ENCODE measurements at regions not wholly inside any gene's neighbourhood (a gene's known extent, or its start where the extent isn't known, plus 50 kb on each side); places are given as distances from the start of the nearest gene placed in this dataset.
"Not testable (repeated sequence)": the region's sequence is repeated elsewhere in the genome, so short reads cannot be mapped to it uniquely, and the experiment has no call there.

DNA sequence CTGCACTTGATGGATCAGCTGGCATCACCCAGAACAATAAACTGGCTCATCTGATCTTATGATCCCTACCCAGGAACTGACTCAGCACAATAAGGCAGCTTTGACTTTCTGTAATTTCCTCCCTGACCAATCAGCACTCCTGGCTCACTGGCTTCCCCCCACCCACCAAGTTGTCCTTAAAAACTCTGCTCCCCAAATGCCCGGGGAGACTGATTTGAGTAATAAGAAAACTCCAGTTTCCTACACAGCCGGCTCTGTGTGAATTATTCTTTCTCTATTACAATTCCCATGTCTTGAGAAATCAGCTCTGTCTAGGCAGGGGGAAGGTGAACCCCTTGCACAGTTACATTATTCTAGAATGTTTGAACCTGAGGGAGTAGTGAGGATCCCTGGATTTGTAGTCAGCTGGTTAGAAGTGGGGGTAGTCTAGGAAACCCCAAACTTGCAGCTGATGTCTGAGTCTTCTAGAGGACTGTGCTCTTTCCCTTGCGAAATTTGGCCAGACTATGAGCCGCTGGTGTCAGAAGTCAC, 111.7 kb upstream of the NEK6 start:
- no peak for DNase-seq
- CTCF ChIA-PET = interaction anchor here (0.6 to 2.0 kb wide), 2 partner anchors 19 to 532 kb away, joined by 3 to 5 read pairs; no protein-coding TSS in a partner anchor

DNA sequence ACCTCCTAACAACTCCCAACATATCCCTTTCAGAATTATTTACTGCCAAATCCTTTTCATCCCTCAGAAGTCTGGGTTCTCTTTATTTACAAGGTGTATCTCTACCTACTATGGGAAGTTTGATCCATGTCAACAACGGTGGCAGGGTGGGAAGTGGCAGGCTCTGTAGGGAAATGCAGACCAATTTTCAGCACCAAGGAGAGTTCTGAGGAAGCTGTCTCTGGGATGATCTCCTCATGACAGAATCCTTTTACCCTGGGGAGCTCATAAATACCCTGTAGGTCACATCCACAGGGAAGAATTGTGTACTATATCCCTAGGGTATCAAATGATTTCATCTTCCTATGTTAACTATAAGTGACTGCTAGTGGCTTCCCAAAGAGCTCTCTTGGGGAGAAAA, 107.8 kb upstream of the NEK6 start:
- Mint-ChIP-seq H3K27me3 (ENCODE audit: low read depth) (peaks cover 8% of the 10 kb centered on the region), H3K4me1 (ENCODE audit: low read depth) (peaks cover 2% of the 10 kb centered on the region), H3K4me3 (no peak overlapping the region), H3K36me3 (ENCODE audit: low read depth) (no peaks in the 10 kb centered on the region), H3K9me3 (no peaks in the 10 kb centered on the region), H3K27ac (no peak overlapping the region)
- intact Hi-C loops (cut with micrococcal nuclease) = no loop called here
- no peak for DNase-seq
- CTCF ChIA-PET = no interaction called here

More for the DNA sequence above, 111.7 kb upstream of the NEK6 start:
- no peaks in the 10 kb centered on the region for H3K36me3 Mint-ChIP-seq (ENCODE audit: low read depth)
- H3K9me3 Mint-ChIP-seq = no peaks in the 10 kb centered on the region
- H3K27me3 Mint-ChIP-seq (ENCODE audit: low read depth) = peaks cover 1% of the 10 kb centered on the region
- H3K4me3 Mint-ChIP-seq = no peak overlapping the region
- H3K4me1 Mint-ChIP-seq (ENCODE audit: low read depth) = peaks cover 2% of the 10 kb centered on the region
- intact Hi-C loops (cut with micrococcal nuclease) = no loop called here
- H3K27ac Mint-ChIP-seq = no peak overlapping the region

DNA sequence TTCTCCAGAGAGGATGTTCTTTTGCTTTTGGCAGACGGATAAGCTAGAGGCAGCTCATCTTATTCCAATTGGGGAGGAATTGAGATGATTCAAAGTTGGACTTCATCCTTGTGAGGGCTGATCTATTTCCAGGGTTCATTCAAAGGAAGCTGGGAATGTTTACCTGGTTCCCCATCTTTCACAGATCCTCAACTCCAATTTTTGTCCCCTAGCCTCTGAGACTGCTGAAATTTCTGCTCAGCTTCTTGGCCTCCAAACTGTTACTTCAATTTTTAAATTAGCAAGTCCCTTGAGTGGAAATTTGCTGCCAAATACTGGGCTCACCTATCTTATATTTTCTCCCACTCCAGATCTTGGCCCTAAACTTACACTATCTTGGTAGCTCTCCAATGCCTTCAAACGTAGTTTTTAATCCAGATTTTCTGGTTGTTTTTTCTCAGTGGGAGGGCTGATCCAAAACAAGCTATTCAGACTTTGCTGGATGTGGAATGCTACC, 93.9 kb upstream of the NEK6 start:
- Mint-ChIP-seq H3K27me3 (ENCODE audit: low read depth) (peaks cover 19% of the 10 kb centered on the region), H3K36me3 (ENCODE audit: low read depth) (no peaks in the 10 kb centered on the region), H3K9me3 (peaks cover 4% of the 10 kb centered on the region), H3K4me1 (ENCODE audit: low read depth) (no peaks in the 10 kb centered on the region), H3K4me3 (no peak overlapping the region), H3K27ac (no peak overlapping the region)
- CTCF ChIA-PET = interaction anchor here (0.9 kb wide), 1 partner anchor 14 kb away, joined by 4 read pairs; no protein-coding TSS in a partner anchor
- no peak for DNase-seq
- intact Hi-C loops (cut with micrococcal nuclease) = no loop called here

DNA sequence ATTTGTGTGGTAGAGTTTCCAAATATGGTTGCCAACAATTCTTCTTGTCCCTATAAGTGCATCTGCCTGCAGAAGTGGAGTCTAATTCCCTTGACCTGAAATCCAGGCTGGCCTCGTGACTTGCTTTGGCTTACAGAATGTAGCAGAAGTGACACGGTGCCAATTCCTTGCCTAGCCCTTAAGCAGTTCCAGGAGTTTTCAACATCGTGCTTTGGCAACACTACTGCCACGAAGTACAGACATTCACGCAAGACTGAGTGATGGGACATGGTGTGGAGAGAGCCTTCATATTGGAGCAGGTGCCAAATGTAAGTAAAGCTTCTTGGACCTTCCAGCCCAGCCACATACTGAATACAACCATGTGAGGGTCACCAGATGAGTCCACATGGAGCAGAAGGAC, 92.9 kb upstream of the NEK6 start:
- peaks cover 19% of the 10 kb centered on the region for H3K27me3 Mint-ChIP-seq (ENCODE audit: low read depth)
- CTCF ChIA-PET = no interaction called here

DNA sequence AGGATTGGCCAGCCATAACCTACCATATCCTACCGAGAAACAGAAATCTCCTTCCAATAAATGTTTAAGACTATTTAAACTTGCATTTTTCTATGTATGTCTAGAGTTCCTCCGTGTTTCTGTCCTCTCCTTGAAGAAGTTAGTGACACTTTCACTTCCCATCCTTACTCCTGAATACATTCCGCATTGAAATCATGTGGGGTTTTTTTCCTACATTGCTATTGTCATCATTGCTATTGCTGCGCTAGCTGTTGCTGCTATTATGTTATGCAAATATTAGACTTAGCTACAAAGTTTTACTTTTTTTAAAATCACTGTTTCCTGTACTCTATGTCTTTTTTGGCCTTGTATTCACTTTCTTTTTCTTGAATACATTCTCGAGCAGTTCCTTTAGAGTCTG, 83.3 kb upstream of the NEK6 start:
- Mint-ChIP-seq H3K36me3 (ENCODE audit: low read depth) (no peaks in the 10 kb centered on the region), H3K27ac (no peak overlapping the region), H3K9me3 (peaks cover 10% of the 10 kb centered on the region), H3K4me3 (no peak overlapping the region), H3K4me1 (ENCODE audit: low read depth) (peaks cover 25% of the 10 kb centered on the region), H3K27me3 (ENCODE audit: low read depth) (no peaks in the 10 kb centered on the region)
- CTCF ChIA-PET = interaction anchor here (0.7 kb wide), 1 partner anchor 32 kb away, joined by 3 read pairs; no protein-coding TSS in a partner anchor
- DNase-seq = no peak
- intact Hi-C loops (cut with micrococcal nuclease) = no loop called here

More for the DNA sequence above, 92.9 kb upstream of the NEK6 start:
- no peak for DNase-seq
- peaks cover 4% of the 10 kb centered on the region for H3K9me3 Mint-ChIP-seq
- H3K4me3 Mint-ChIP-seq = no peak overlapping the region
- H3K4me1 Mint-ChIP-seq (ENCODE audit: low read depth) = no peaks in the 10 kb centered on the region
- H3K27ac Mint-ChIP-seq = no peak overlapping the region
- intact Hi-C loops (cut with micrococcal nuclease) = no loop called here
- H3K36me3 Mint-ChIP-seq (ENCODE audit: low read depth) = no peaks in the 10 kb centered on the region

DNA sequence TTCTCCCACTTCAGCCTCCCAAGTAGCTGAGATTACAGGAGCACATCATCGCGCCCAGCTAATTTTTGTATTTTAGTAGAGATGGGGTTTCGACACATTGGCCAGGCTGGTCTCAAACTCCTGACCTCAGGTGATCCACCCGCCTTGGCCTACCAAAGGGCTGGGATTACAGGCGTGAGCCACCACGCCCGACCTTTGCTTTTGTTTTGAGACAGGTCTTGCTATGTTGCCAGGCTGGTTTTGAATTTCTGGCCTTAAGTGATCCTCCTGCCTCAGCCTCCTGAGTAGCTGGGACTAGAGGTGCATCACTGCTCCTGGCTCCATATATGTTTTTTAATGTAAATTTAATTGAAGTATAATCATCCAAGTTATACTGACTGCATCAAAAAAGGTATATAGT, 80.2 kb upstream of the NEK6 start:
- H3K27me3 Mint-ChIP-seq (ENCODE audit: low read depth); H3K4me1 Mint-ChIP-seq (ENCODE audit: low read depth); H3K4me3 Mint-ChIP-seq; intact Hi-C loops (cut with micrococcal nuclease); DNase-seq; H3K27ac Mint-ChIP-seq; H3K36me3 Mint-ChIP-seq (ENCODE audit: low read depth); H3K9me3 Mint-ChIP-seq: not testable (repeated sequence)
- CTCF ChIA-PET = interaction anchor here (1.1 kb wide), 1 partner anchor 14 kb away, joined by 4 read pairs; no protein-coding TSS in a partner anchor

DNA sequence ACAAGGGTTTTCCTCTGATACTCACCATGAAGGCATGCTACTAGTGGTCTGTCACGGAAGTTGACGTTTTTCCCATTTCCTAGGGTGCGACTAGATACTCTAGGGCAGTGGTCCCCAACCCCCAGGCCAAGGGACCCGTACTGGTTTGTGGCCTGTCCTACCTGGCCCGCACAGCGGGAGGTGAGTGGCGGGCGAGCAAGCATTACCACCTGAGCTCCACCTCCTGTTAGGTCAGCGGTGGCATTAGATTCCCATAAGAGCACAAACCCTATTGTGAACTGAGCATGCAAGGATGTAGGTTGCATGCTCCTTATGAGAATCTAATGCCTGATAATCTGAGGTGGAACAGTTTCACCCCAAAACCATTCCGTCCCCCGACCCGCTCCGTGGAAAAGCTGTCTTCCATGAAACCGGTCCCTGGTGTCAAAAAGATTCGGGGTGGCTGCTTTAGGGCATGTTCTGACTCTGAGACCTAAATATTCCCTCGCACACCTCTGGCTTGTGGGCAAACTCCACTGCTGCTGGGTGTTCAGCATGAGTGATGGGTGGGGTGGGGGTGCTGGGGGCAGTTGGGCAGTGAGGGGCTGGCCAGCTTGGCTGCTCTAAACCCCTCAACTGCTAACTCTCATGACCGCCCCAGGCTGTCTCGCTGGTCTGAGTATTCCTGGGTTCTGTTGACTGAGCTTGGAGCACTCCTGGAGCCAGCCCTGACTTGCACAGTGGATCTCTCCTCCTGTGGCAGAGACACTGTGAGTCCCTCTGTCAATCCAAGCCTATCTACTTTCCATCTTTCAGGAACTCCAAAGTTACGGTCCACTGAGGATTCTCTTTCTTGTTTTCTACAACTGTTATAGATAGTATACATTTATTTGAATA, 78.3 kb upstream of the NEK6 start:
- intact Hi-C loops (cut with micrococcal nuclease) = no loop called here
- H3K4me3 Mint-ChIP-seq = no peak overlapping the region
- no peak for DNase-seq

DNA sequence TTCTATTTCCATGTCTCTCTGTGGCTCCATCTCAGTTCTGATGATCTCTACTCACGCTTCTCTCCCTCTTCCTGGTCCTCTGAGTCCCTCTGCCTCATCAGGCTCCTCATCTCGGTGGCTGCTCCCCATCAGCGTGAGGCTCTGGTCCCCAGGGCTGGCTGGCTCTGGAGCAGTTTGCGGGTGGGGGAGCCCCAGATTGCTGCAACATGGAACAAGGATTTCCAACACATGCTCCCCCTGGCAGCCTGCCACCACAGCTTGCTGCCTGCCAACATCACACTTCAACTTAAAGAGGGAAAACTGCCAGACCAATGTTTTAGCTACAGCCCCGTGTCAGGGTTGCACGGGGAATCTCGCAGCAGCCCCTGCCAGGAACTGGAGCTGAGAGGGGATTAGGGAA, 77.2 kb upstream of the NEK6 start:
- intact Hi-C loops (cut with micrococcal nuclease) = no loop called here
- DNase-seq = no peak
- no peak overlapping the region for H3K27ac Mint-ChIP-seq
- H3K27me3 Mint-ChIP-seq (ENCODE audit: low read depth) = peaks cover 4% of the 10 kb centered on the region
- H3K4me1 Mint-ChIP-seq (ENCODE audit: low read depth) = no peaks in the 10 kb centered on the region
- no peak overlapping the region for H3K4me3 Mint-ChIP-seq
- peaks cover 4% of the 10 kb centered on the region for H3K9me3 Mint-ChIP-seq
- H3K36me3 Mint-ChIP-seq (ENCODE audit: low read depth) = no peaks in the 10 kb centered on the region
- CTCF ChIA-PET = no interaction called here

More for the DNA sequence above, 78.3 kb upstream of the NEK6 start:
- Mint-ChIP-seq H3K27ac (no peak overlapping the region), H3K27me3 (ENCODE audit: low read depth) (peaks cover 4% of the 10 kb centered on the region), H3K36me3 (ENCODE audit: low read depth) (no peaks in the 10 kb centered on the region), H3K9me3 (peaks cover 4% of the 10 kb centered on the region), H3K4me1 (ENCODE audit: low read depth) (no peaks in the 10 kb centered on the region)
- CTCF ChIA-PET = no interaction called here

DNA sequence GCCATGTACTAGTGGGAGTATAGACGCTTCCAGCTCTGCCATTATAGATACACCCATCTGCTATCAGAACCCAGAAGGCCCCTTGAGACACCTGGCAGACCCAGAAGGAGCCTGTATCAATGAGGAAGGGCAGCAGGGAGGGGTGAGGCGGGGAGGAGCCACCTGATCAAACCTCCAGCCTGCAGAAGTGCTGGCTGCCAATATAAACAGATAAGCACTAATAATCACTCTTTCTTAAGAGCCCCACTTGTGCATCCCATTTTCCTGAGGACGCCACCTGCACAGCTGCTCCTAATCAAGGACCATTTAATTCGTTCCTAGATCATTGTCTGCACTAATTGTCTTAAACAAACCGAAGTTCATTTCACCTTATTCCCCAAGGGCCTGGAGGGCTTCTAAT, 75.0 kb upstream of the NEK6 start:
- no peaks in the 10 kb centered on the region for H3K36me3 Mint-ChIP-seq (ENCODE audit: low read depth)
- H3K27me3 Mint-ChIP-seq (ENCODE audit: low read depth) = peaks cover 6% of the 10 kb centered on the region
- no peak overlapping the region for H3K27ac Mint-ChIP-seq
- CTCF ChIA-PET = interaction anchor here (0.7 kb wide), 1 partner anchor 49 kb away, joined by 3 read pairs; no protein-coding TSS in a partner anchor
- H3K4me3 Mint-ChIP-seq = no peak overlapping the region
- peaks cover 4% of the 10 kb centered on the region for H3K9me3 Mint-ChIP-seq
- DNase-seq = no peak
- no peaks in the 10 kb centered on the region for H3K4me1 Mint-ChIP-seq (ENCODE audit: low read depth)
- intact Hi-C loops (cut with micrococcal nuclease) = no loop called here

DNA sequence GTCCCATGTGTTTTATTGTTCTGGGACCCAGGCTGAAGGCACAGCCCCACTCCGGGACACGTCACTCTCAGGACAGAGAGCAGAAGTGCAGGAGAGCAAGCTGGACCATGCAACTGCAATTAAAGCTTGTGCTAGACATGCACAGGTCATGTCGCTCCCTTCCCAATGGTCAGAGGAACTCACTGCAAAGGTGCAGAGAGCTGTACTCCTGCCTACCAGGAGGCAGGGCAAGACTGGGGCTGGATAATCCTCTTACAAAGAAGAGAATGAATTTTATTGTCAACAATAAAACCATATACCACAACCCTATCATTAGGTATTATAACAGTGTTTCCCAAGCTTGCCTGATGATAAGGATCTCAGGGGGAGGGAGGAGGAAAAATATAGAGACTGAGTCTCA, 74.0 kb upstream of the NEK6 start:
- H3K4me1 Mint-ChIP-seq (ENCODE audit: low read depth) = no peaks in the 10 kb centered on the region
- peaks cover 4% of the 10 kb centered on the region for H3K9me3 Mint-ChIP-seq
- intact Hi-C loops (cut with micrococcal nuclease) = no loop called here
- peaks cover 6% of the 10 kb centered on the region for H3K27me3 Mint-ChIP-seq (ENCODE audit: low read depth)
- no peak for DNase-seq
- no peaks in the 10 kb centered on the region for H3K36me3 Mint-ChIP-seq (ENCODE audit: low read depth)
- no peak overlapping the region for H3K4me3 Mint-ChIP-seq
- CTCF ChIA-PET = interaction anchor here (0.6 kb wide), 1 partner anchor 492 kb away, joined by 3 read pairs; no protein-coding TSS in a partner anchor
- H3K27ac Mint-ChIP-seq = no peak overlapping the region

DNA sequence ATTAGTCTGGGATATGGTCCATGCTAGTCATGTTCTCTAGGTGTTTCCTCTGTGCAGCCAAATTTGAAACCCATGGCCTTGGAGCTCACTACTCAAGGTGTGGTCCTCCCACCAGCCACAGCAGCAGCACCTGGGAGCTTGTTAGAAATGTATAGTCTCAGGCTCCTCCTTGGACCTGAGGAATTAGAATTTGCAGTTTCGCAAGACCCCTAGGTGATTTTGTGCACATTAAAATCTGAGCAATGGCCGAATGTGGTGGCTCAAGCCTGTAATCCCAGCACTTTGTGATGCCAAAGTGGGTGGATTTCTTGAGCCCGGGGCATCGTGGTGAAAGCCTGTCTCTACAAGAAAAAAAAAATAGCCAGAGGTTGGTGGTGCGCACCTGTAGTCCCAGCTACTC, 72.3 kb upstream of the NEK6 start:
- DNase-seq = no peak
- Mint-ChIP-seq H3K4me1 (ENCODE audit: low read depth) (no peaks in the 10 kb centered on the region), H3K36me3 (ENCODE audit: low read depth) (no peaks in the 10 kb centered on the region), H3K27me3 (ENCODE audit: low read depth) (peaks cover 6% of the 10 kb centered on the region), H3K27ac (no peak overlapping the region), H3K9me3 (peaks cover 4% of the 10 kb centered on the region), H3K4me3 (no peak overlapping the region)
- CTCF ChIA-PET = interaction anchor here (1.3 kb wide), 1 partner anchor 58 kb away, joined by 4 read pairs; no protein-coding TSS in a partner anchor
- intact Hi-C loops (cut with micrococcal nuclease) = no loop called here

DNA sequence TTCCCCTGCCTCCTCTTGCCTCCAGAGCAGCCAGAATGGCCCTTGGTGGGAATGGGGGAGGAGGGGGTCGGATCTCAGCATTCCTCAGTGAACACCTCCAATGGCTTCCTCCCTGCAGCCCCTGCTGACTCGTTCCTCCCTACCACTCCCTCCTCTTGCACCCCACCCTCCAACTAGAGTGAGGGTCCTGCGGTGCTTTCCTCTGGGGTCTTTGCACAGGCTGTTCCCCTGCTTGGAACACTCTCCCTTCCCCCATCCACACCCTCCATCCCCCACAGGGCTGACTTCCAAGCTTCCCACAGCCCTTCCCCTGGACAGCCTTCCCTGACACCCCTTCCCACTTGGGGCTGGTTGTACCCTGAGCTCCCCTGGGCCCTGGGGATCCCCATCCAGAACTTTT, 70.4 kb upstream of the NEK6 start:
- DNase-seq = no peak
- intact Hi-C loops (cut with micrococcal nuclease) = no loop called here
- Mint-ChIP-seq H3K9me3 (peaks cover 4% of the 10 kb centered on the region), H3K27ac (no peak overlapping the region), H3K27me3 (ENCODE audit: low read depth) (peaks cover 2% of the 10 kb centered on the region), H3K4me3 (no peak overlapping the region), H3K36me3 (ENCODE audit: low read depth) (no peaks in the 10 kb centered on the region), H3K4me1 (ENCODE audit: low read depth) (no peaks in the 10 kb centered on the region)
- CTCF ChIA-PET = interaction anchor here (1.3 kb wide), 1 partner anchor 61 kb away, joined by 3 read pairs; no protein-coding TSS in a partner anchor
